Fibroblast of lung (primary cell): ENCODE measurements at regions not wholly inside any gene's neighbourhood (a gene's known extent, or its start where the extent isn't known, plus 50 kb on each side); places are given as distances from the start of the nearest gene placed in this dataset.

Experiments
- DNase-seq, 2 donors: peaks; one replicate each; pipeline versions ENCODE4 v3.0.0 to v3.0.0-alpha.2; 2010; ENCODE audit warnings: low read depth in 2 of 2
- H2AFZ ChIP-seq: 2 replicates; pipeline ENCODE4 v1.5.1; 2012; ENCODE audit warnings: low read length, control low read depth, inconsistent platforms
- H3K27ac ChIP-seq: 2 replicates; pipeline ENCODE4 v1.5.1; 2011; ENCODE audit warnings: low read length, control low read depth; ENCODE audit not compliant: insufficient read depth
- H3K27me3 ChIP-seq: 2 replicates; pipeline ENCODE4 v1.5.1; 2011; ENCODE audit warnings: mild to moderate bottlenecking, low read length; ENCODE audit not compliant: control insufficient read depth, insufficient read depth
- H3K36me3 ChIP-seq: 2 replicates; pipeline ENCODE4 v1.5.1; 2011; ENCODE audit warnings: low read length; ENCODE audit not compliant: control insufficient read depth, insufficient read depth
- H3K4me1 ChIP-seq: 2 replicates; pipeline ENCODE4 v1.5.1; 2011; ENCODE audit warnings: low read length; ENCODE audit not compliant: control insufficient read depth, insufficient read depth; ENCODE audit errors: extremely low read depth
- H3K4me2 ChIP-seq: 2 replicates; pipeline ENCODE4 v1.5.1; 2011; ENCODE audit warnings: low read length, control low read depth; ENCODE audit not compliant: insufficient read depth; ENCODE audit errors: extremely low read depth
- H3K4me3 ChIP-seq, 4 experiments: fragments of 200-600 bp in 1 of 4; sonication (generic) in 1 of 4; replicated peaks in 1 of 4; 2 replicates each; pipeline ENCODE4 v1.5.1; 2011 to 2016; ENCODE audit warnings: low read length in 4 of 4, low read depth in 3 of 4, mild to moderate bottlenecking in 3 of 4, control low read depth in 2 of 4, inconsistent platforms in 1 of 4, mixed read lengths in 1 of 4; ENCODE audit not compliant: insufficient read depth in 1 of 4; ENCODE audit errors: control extremely low read depth in 1 of 4
- H3K79me2 ChIP-seq: 2 replicates; pipeline ENCODE4 v1.5.1; 2012; ENCODE audit warnings: mild to moderate bottlenecking, low read length, inconsistent platforms; ENCODE audit not compliant: control insufficient read depth, insufficient read depth
- H3K9ac ChIP-seq: 2 replicates; pipeline ENCODE4 v1.5.1; 2011; ENCODE audit warnings: mild to moderate bottlenecking, low read length, control low read depth; ENCODE audit not compliant: insufficient read depth
- H3K9me3 ChIP-seq: 2 replicates; pipeline ENCODE4 v1.5.1; 2012; ENCODE audit warnings: low read depth, low read length; ENCODE audit not compliant: control insufficient read depth, insufficient read depth
- H4K20me1 ChIP-seq: 2 replicates; pipeline ENCODE4 v1.5.1; 2011; ENCODE audit warnings: low read length; ENCODE audit not compliant: control insufficient read depth, insufficient read depth; ENCODE audit errors: extremely low read depth
- EZH2 ChIP-seq: IDR thresholded peaks from 2 replicates; pipeline ENCODE4 v1.5.1; 2012; ENCODE audit warnings: low read length, control low read depth, mild to moderate bottlenecking; ENCODE audit errors: missing control alignments
- TF ChIP-seq, protein P1 (sequence below), 2 donors: IDR thresholded peaks in 1 of 2; conservative IDR thresholded peaks in 1 of 2; 1 replicate in 1 of 2; 2 replicates in 1 of 2; pipeline ENCODE4 v1.5.1; 2011 to 2012; ENCODE audit warnings: low read length in 2 of 2, control low read depth in 1 of 2, inconsistent platforms in 1 of 2, low read depth in 1 of 2, mild to moderate bottlenecking in 1 of 2

DNA sequence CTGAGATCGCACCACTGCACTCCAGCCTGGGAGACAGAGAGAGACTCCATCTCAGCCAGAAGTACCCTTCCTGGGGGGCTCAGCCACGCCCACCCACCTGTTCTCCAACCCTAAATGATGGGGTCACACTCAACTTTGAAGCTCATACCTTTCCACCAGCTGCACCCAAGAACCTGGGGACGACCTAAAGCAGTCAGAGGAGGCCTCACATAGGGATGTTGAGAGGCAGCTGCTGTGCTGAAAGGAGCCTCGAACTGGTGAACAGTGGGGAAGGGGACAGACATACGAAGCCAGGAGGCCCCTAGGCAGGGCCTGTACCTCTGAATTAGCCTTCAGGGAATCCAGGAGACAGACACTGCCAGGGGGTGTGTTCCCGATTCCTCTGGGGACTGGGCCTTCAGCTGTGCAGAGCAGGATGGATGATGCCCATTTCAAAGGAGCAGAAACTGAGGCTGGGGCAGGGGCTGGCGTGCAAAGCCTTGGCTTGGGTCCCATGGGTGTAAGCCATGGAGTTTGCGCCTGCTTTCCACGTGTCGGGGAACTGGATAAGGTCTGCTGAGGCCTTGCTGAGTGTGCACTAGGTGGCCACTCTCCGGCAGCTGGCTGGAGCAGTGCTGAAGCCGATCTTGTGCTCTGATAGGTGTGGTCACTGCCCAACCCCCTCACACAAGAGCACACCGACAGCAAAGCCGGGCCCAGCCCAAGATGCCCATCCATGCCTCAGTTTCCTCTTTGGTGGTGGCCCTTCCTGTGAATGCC, 130.8 kb downstream of the CPZ start:
- no peaks in the 10 kb centered on the region for H4K20me1 ChIP-seq
- no peak overlapping the region for H2AFZ ChIP-seq
- no peak overlapping the region for H3K4me3 ChIP-seq
- no peak overlapping the region for H3K4me2 ChIP-seq
- TF ChIP-seq EZH2: no peak
- TF ChIP-seq, protein P1, sequence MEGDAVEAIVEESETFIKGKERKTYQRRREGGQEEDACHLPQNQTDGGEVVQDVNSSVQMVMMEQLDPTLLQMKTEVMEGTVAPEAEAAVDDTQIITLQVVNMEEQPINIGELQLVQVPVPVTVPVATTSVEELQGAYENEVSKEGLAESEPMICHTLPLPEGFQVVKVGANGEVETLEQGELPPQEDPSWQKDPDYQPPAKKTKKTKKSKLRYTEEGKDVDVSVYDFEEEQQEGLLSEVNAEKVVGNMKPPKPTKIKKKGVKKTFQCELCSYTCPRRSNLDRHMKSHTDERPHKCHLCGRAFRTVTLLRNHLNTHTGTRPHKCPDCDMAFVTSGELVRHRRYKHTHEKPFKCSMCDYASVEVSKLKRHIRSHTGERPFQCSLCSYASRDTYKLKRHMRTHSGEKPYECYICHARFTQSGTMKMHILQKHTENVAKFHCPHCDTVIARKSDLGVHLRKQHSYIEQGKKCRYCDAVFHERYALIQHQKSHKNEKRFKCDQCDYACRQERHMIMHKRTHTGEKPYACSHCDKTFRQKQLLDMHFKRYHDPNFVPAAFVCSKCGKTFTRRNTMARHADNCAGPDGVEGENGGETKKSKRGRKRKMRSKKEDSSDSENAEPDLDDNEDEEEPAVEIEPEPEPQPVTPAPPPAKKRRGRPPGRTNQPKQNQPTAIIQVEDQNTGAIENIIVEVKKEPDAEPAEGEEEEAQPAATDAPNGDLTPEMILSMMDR (conservative IDR thresholded peaks at IDR 0.05 in 1 of 2, IDR thresholded peaks at IDR 0.05 in 1 of 2; ENCODE audit: low read depth in 1 of 2, low read length in 2 of 2): no peak
- no peaks in the 10 kb centered on the region for H3K79me2 ChIP-seq
- H3K27ac ChIP-seq: no peak overlapping the region
- H3K9me3 ChIP-seq: no peaks in the 10 kb centered on the region
- no peak for DNase-seq
- no peaks in the 10 kb centered on the region for H3K36me3 ChIP-seq
- H3K27me3 ChIP-seq: no peaks in the 10 kb centered on the region
- no peaks in the 10 kb centered on the region for H3K4me1 ChIP-seq
- H3K9ac ChIP-seq: no peak overlapping the region

DNA sequence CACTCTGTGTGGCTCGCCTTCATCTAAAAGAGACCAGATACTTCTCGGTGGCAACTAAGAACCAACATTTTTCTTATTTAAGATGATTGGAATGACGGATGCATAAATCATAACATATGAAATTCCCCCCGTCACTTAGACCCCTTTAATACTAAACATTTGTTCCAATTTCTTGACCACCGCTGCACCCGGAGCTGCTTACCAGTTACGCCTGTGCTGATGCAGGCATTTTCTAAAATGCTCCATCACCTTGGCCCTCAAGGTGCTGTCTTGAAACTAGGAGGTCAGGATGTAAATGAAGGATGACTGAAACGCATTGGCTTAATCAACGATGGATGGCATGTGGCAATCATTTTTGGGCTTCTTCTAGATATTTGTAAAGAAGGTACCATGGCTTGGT, 130.0 kb downstream of the CPZ start:
- no peak overlapping the region for H3K4me2 ChIP-seq
- no peak overlapping the region for H3K4me3 ChIP-seq
- no peaks in the 10 kb centered on the region for H3K79me2 ChIP-seq
- no peaks in the 10 kb centered on the region for H4K20me1 ChIP-seq
- no peaks in the 10 kb centered on the region for H3K4me1 ChIP-seq
- no peak overlapping the region for H2AFZ ChIP-seq
- no peak overlapping the region for H3K9ac ChIP-seq
- no peak for DNase-seq
- no peaks in the 10 kb centered on the region for H3K36me3 ChIP-seq
- no peak overlapping the region for H3K27ac ChIP-seq
- TF ChIP-seq, protein P1 (conservative IDR thresholded peaks at IDR 0.05 in 1 of 2, IDR thresholded peaks at IDR 0.05 in 1 of 2; ENCODE audit: low read depth in 1 of 2, low read length in 2 of 2): no peak
- no peak for TF ChIP-seq EZH2
- H3K27me3 ChIP-seq: no peaks in the 10 kb centered on the region
- no peaks in the 10 kb centered on the region for H3K9me3 ChIP-seq

DNA sequence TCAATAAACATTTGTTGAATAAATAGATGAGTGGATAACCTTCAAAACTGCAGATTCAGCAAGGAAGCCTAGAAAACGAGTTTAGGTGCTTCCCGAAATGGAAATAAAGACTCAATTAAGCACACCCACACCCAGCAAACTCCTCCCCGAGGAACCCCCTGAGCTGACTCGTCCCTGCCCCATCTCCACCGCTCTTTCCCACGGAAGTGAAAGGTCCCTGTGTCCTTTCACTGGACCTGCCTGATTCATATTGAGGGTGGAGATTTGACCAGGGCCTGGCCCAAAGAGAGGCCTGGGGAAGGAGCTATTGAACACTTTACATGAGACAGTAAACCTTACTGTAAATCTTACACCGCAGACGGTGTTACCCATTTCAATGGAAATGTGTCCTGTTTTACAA, 129.1 kb downstream of the CPZ start:
- H3K79me2 ChIP-seq: no peaks in the 10 kb centered on the region
- no peaks in the 10 kb centered on the region for H3K9me3 ChIP-seq
- H2AFZ ChIP-seq: no peak overlapping the region
- TF ChIP-seq EZH2: no peak
- TF ChIP-seq, protein P1 (conservative IDR thresholded peaks at IDR 0.05 in 1 of 2, IDR thresholded peaks at IDR 0.05 in 1 of 2; ENCODE audit: low read depth in 1 of 2, low read length in 2 of 2): no peak
- DNase-seq: no peak
- H3K4me2 ChIP-seq: no peak overlapping the region
- no peaks in the 10 kb centered on the region for H3K27me3 ChIP-seq
- no peaks in the 10 kb centered on the region for H3K36me3 ChIP-seq
- H3K9ac ChIP-seq: no peak overlapping the region
- no peak overlapping the region for H3K27ac ChIP-seq
- no peaks in the 10 kb centered on the region for H3K4me1 ChIP-seq
- no peak overlapping the region for H3K4me3 ChIP-seq
- H4K20me1 ChIP-seq: no peaks in the 10 kb centered on the region
